ENCODE measurements at regions not wholly inside any gene's neighbourhood (a gene's known extent, or its start where the extent isn't known, plus 50 kb on each side); places are given as distances from the start of the nearest gene placed in this dataset.

GRCh38 chr3:181906338-181906737, 194.6 kb downstream of the SOX2 start:
- H3K4me3 ChIP-seq (ENCODE audit: low read depth in 1 of 3, low read length in 3 of 3) = no peak overlapping the region
- no peak for TF ChIP-seq REST (IDR thresholded peaks at IDR 0.05)
- TF ChIP-seq ATF3 (IDR thresholded peaks at IDR 0.05) = no peak
- TF ChIP-seq CTCF (IDR thresholded peaks at IDR 0.05; ENCODE audit: low read depth, low read length, missing input control) = no peak
- TF ChIP-seq SP1 (IDR thresholded peaks at IDR 0.05) = no peak
- TF ChIP-seq RXRA (IDR thresholded peaks at IDR 0.05) = no peak
- TF ChIP-seq TAF1 (conservative IDR thresholded peaks at IDR 0.05) = no peak
- no peak for TF ChIP-seq EGR1 (IDR thresholded peaks at IDR 0.05; ENCODE audit: low read depth in 2 of 2)
- no peak for TF ChIP-seq RAD21 (IDR thresholded peaks at IDR 0.05)
- no peak for TF ChIP-seq FOXA1 (IDR thresholded peaks at IDR 0.05)
- TF ChIP-seq MAX (IDR thresholded peaks at IDR 0.05) = no peak
- no peak for TF ChIP-seq GABPA (IDR thresholded peaks at IDR 0.05 in 1 of 2, conservative IDR thresholded peaks at IDR 0.05 in 1 of 2)
- TF ChIP-seq HNF4A (conservative IDR thresholded peaks at IDR 0.05) = no peak
- no peaks in the 10 kb centered on the region for H3K9me3 ChIP-seq (ENCODE audit: control insufficient read depth in 4 of 4, low read length in 3 of 4)
- no peaks in the 10 kb centered on the region for H3K4me1 ChIP-seq (ENCODE audit: control insufficient read depth in 4 of 4, insufficient read depth in 4 of 4, low read length in 3 of 4)
- H3K27me3 ChIP-seq (ENCODE audit: control insufficient read depth in 4 of 4, insufficient read depth in 4 of 4, low read length in 3 of 4) = no peaks in the 10 kb centered on the region
- no peak overlapping the region for H3K9ac ChIP-seq (ENCODE audit: low read depth in 1 of 2, low read length in 2 of 2)
- WGBS = 62% methylated on average over 3 of the region's 3 CpGs
- no peak overlapping the region for H3K27ac ChIP-seq (ENCODE audit: low read depth in 1 of 2, low read length in 2 of 2)
- no peak for DNase-seq (ENCODE audit: low spot score)
- H3K36me3 ChIP-seq (ENCODE audit: control insufficient read depth in 4 of 4, insufficient read depth in 3 of 4, low read depth in 1 of 4, low read length in 3 of 4) = no peaks in the 10 kb centered on the region

- 89% methylated on average over 2 of the region's 2 CpGs for WGBS
- peaks cover 0 to 2% (median 0%) of the 10 kb centered on the region in 4 donors for H3K27me3 ChIP-seq (ENCODE audit: control insufficient read depth in 4 of 4, insufficient read depth in 4 of 4, low read length in 3 of 4)
- no peaks in the 10 kb centered on the region for H3K4me1 ChIP-seq (ENCODE audit: control insufficient read depth in 4 of 4, insufficient read depth in 4 of 4, low read length in 3 of 4)
- no peak overlapping the region for H3K27ac ChIP-seq (ENCODE audit: low read depth in 1 of 2, low read length in 2 of 2)
- no peaks in the 10 kb centered on the region for H3K9me3 ChIP-seq (ENCODE audit: control insufficient read depth in 4 of 4, low read length in 3 of 4)
- no peak for DNase-seq (ENCODE audit: low spot score)
- no peak for TF ChIP-seq TAF1 (conservative IDR thresholded peaks at IDR 0.05)
- H3K4me3 ChIP-seq (ENCODE audit: low read depth in 1 of 3, low read length in 3 of 3) = no peak overlapping the region
- H3K9ac ChIP-seq (ENCODE audit: low read depth in 1 of 2, low read length in 2 of 2) = no peak overlapping the region
- H3K36me3 ChIP-seq (ENCODE audit: control insufficient read depth in 4 of 4, insufficient read depth in 3 of 4, low read depth in 1 of 4, low read length in 3 of 4) = no peaks in the 10 kb centered on the region
Observed at GRCh38 chr3:181909241-181909640, 197.5 kb downstream of the SOX2 start.

GRCh38 chr3:181912384-181912783, 200.7 kb downstream of the SOX2 start:
- Histone ChIP-seq H3K4me1 (ENCODE audit: control insufficient read depth in 4 of 4, insufficient read depth in 4 of 4, low read length in 3 of 4) (no peaks in the 10 kb centered on the region), H3K9ac (ENCODE audit: low read depth in 1 of 2, low read length in 2 of 2) (no peak overlapping the region), H3K36me3 (ENCODE audit: control insufficient read depth in 4 of 4, insufficient read depth in 3 of 4, low read depth in 1 of 4, low read length in 3 of 4) (no peaks in the 10 kb centered on the region), H3K9me3 (ENCODE audit: control insufficient read depth in 4 of 4, low read length in 3 of 4) (no peaks in the 10 kb centered on the region), H3K4me3 (ENCODE audit: low read depth in 1 of 3, low read length in 3 of 3) (no peak overlapping the region), H3K27ac (ENCODE audit: low read depth in 1 of 2, low read length in 2 of 2) (no peak overlapping the region), H3K27me3 (ENCODE audit: control insufficient read depth in 4 of 4, insufficient read depth in 4 of 4, low read length in 3 of 4) (peaks cover 0 to 2% (median 0%) of the 10 kb centered on the region in 4 donors)
- 75% methylated on average over 4 of the region's 4 CpGs for WGBS
- no peak for TF ChIP-seq FOXA1 (IDR thresholded peaks at IDR 0.05)
- TF ChIP-seq EGR1 (IDR thresholded peaks at IDR 0.05; ENCODE audit: low read depth in 2 of 2) = no peak
- TF ChIP-seq NR2F2 (IDR thresholded peaks at IDR 0.05) = no peak
- TF ChIP-seq CTCF (IDR thresholded peaks at IDR 0.05; ENCODE audit: low read depth, low read length, missing input control) = no peak
- TF ChIP-seq ZBTB33 (IDR thresholded peaks at IDR 0.05) = no peak
- TF ChIP-seq TAF1 (conservative IDR thresholded peaks at IDR 0.05) = no peak
- TF ChIP-seq GABPA (IDR thresholded peaks at IDR 0.05 in 1 of 2, conservative IDR thresholded peaks at IDR 0.05 in 1 of 2) = no peak
- no peak for DNase-seq (ENCODE audit: low spot score)
